IPS DF 19.7 (cell line): ENCODE measurements at regions not wholly inside any gene's neighbourhood (a gene's known extent, or its start where the extent isn't known, plus 50 kb on each side); places are given as distances from the start of the nearest gene placed in this dataset.
"Not testable (repeated sequence)": the region's sequence is repeated elsewhere in the genome, so short reads cannot be mapped to it uniquely, and the experiment has no call there.

ENCODE experiments used
- DNase-seq: peaks from one replicate; pipeline ENCODE4 v3.0.0-alpha.2; 2013; ENCODE audit warnings: low read depth, low spot score

DNA sequence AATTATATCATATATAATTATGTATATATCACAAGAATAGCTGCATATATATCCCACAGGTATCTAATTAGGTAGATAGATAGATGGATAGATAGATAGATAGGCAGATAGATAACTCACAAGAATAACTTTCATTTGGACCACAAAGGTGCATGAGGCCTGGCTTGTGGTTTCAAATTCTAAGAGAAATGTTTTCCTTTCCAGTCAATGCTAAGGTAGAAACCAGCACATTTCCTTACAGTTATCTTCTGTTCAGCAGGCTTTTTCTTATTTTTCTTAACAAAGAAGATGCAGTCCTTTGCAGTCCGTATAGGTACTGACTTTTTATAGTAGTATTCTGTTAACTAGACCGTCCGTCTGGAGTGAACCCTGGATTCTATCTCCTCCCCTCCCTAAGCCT, 152.9 kb upstream of the ANKFN1 start:
- DNase-seq, result no peak

DNA sequence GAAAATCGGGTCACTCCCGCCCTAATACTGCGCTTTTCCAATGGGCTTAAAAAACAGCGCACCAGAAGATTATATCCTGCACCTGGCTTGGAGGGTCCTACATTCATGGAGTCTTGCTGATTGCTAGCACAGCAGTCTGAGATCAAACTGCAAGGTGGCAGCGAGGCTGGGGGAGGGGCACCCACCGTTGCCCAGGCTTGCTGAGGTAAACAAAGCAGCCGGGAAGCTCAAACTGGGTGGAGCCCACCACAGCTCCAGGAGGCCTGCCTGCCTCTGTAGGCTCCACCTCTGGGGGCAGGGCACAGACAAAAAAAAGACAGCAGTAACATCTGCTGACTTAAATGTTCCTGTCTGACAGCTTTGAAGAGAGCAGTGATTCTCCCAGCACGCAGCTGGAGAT, 150.6 kb upstream of the ANKFN1 start:
- not testable (repeated sequence) for DNase-seq

DNA sequence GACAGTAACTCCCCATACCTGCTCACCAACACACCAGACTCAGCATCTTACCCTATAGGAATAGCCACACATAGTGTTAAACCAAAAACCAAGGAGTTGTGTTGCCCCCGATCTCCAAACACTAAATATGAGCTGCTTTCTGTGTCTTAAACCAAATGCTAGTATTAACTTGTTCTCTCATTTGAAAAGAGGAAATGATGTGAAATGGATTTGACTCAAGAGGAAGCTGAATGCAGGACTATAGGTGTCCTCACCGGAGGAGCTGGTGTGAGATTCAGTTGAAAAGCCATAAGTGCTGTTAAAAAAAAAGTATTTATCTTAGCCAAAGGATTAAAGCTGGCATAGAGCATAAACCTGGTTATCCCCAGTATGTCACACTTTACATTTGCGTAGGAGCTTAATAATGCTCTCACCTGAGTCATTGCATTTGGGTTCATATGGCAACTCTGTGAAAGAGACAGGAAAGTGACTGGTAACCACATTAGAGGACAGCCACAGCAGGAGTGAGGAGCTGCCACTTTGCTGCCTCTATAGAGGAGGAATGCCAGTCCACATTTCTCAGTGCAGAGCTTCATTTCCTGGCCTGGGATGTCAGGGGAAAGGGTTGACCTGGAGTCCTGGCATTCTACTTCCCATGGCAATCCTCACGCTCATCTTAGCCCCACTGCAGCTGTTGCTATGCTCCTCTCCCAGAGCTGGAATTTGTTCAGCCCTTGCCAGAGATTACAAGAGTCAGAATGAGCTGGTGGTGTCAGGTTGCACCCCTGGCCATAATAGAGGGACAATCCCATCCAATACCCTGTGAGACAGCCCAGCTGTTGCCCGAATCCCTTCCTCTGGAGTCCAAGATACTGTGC, 143.3 kb upstream of the ANKFN1 start:
- no peak for DNase-seq

DNA sequence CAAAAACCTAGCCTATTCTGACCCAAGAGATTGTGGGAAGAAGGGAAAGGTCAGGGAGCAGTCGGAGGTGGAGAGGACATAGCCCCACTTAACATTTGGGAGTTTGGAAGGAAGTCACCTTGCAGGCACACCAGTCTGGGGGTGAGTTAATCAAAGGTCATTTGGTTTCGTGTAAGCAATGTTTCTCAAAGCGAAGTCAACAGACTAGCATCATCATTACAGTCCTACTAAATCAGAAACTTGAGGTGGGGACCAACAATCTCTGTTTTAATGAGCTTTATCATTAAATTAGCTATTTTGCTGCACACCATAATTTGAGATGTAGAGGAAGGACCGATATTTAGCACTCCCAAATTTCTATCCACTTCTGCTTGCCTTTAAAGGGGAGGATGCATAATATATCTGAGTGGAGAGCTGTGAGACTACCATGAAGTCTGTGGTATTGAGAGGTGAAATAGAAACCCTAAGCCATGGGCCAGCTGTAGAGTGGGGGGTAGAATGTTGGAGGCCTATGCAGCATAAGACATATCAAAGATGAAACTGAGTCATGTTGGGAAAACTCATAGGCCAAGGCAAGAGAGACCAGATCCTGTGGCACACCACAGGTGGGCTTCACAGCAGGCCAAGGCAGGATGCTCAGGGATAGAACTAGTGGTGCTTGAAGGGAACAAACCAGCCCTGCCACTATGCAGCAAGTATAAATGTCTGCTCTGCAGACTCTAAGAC, 141.7 kb upstream of the ANKFN1 start:
- DNase-seq, result no peak

DNA sequence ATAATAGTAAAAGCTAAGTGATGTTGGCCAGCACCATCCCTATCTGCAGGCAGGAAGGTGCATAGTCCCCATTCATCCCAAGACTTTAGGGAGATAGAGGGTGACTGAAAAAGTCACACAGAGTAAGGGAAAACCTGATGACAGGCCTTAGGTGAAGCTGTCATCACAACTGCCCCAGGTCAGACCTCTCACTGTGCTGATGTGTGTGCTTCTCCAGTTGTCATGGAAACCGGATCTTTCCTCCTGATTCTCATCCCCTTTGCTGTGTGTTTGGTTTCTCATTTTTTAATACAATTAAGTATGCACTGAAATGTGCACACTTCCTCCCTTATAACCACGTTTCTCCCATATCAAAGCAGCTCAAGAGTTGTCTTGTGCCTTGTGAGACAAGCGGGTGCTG, 135.1 kb upstream of the ANKFN1 start:
- no peak for DNase-seq

DNA sequence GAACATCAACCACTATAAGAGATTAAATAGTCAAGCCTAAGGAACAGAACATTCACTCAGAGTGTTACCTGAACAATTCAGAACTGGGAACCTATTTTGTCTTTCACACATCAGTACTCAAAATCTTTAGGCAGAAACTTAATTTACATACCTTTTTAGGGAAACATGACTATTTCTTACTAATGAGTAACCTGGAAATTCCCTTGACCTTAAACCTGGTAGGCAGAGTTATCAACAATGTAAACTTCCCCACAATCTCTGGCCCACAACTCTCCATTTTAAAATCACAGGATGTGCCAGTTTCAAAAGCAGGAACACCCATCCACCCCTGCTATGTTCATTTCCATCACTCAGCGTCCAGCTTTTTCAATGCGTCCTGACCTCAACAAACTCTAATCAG, 132.9 kb upstream of the ANKFN1 start:
- DNase-seq, result no peak

DNA sequence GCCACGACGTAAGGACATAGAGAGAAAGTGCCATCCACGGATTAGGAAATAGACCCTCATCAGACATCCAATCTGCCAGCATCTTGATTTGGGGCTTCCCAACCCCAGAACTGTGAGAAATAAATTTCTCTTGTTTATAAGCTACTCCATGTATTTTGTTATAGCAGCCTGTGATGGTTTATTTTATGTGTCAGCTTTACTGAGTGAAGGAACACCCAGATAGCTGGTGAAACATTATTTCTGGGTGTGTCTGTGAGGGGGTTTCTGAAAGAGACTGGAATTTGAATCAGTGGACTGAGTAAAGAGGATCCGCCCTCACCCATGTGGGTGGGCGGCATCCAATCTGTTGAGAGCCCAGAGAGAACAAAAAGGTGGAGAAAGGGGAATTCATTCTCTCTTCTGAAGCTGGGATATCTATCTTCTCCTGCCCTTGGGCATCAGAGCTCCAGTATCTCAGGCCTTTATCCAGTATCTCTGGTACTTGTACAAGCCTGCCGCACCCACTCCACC, 131.5 kb upstream of the ANKFN1 start:
- no peak for DNase-seq

DNA sequence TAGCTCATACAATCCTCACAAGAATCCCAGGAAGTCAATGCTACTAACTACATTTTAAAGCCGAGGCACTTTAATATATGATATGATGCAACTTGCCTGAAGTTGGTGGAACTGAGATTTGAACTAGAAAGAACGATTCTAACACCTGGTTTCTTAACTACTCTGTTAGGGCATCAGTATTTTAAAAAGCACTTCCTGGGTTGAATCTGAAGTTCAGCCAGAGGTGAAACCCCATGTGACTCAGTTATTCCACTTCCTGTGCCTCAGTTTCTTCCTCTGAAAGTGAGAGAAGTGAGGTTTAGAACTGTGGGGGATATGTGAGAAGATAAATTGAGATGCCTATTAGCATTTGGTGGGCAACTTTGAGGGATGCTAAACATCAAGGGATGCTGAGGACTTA, 129.4 kb upstream of the ANKFN1 start:
- no peak for DNase-seq

DNA sequence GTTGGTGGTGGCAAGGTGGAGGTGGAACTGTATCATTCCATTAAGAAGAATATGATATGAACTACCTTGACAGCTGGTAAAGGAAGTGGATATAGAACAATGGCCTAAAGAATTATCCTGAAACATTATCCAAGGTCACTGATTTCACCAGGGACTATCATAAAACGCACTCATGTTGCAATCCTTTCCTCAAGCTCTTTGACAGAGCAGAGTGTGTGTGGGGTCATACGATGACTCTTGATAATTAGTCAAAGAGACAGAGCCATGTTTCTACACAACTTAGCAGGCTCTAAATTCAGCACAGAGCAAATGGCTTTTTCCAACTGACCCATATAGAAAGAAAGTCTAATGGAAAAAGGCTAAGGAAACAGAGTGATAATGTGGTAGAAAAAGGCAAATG, 126.4 kb upstream of the ANKFN1 start:
- no peak for DNase-seq

DNA sequence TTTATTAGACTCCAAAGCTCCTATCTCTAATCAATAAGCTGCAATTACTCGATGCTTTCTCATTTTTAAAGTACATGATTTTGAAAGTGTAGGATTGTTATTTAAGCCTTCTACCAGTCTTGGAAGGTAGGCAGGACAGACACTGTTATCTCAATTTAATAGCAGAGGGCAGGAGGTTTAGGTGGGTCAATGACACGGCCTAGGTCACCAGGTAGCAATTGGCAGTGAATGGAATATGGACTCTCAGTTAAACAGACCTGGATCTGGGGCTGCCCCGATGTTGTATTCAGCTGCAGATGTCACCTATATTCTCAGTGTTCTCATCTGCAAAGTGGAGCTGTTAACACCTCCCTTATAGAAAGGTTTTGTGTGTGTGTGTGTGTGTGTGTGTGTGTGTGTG, 124.4 kb upstream of the ANKFN1 start:
- DNase-seq, result no peak

DNA sequence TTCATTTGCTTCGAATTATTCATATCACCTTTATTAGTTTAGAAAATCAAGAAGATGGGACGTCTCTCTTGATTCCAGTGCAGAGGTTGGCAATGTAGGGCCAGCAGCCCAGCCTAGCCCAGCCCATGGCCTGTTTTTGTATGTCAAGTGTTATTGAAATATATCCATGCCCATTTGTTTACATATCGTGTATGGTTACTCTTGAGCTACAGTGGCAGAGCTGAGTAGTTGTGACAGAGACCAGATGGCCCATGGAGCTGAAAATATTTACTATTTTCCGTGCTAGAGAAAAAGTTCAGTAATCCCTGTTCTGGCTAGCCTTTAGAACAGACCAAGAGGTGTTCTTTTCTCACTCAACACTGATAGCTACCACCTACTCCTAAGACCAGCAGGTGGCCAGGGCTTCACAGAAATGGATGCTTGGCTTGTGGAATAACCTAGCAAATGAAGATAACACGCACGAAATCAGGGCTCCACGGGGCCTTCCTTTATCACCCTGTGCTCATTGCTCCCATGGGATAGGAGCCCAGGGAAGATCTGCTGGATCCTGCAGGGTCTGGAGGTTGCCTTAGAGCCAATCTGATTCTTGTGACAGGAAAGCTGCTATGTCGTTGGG, 123.2 kb upstream of the ANKFN1 start:
- no peak for DNase-seq

DNA sequence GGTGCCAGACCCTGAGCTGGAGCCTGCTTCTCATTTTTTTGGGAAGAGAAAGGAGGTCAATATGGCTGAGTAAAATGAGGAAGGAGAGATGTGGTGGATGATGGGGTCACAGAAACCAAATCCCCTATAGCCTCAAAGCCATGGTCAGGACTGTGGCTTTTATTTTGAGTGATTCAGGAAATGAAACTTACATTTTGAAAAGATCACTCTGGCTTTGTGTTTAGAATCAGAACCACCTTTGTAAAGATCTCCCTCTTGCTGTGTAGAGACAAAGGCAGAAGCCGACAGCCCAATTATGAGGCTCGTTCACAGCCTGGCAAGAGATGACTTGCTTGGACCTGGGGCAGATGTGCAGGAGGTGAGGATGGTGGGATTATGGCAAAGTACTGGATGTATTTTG, 121.6 kb upstream of the ANKFN1 start:
- DNase-seq, result no peak

DNA sequence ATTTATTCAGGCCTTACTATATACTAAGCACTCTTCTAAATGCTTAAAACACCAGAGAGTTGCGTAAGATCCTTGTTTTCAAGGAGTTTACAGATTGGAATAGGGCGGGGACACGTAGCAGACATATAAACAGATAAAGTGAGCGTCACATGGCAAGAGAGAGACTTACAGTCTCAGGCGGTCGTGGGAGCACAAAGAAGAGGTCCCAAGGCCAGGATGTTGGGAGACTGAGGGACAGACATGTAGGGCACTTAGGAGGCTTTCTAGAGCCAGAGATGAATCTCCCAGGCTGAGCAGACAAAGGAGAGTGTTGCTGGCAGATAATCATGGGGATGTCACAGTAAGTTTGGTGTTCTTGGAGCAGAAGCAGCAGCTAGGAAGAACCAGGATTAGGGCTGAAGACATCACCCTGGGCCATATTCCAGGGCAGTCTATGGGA, 119.1 kb upstream of the ANKFN1 start:
- no peak for DNase-seq

DNA sequence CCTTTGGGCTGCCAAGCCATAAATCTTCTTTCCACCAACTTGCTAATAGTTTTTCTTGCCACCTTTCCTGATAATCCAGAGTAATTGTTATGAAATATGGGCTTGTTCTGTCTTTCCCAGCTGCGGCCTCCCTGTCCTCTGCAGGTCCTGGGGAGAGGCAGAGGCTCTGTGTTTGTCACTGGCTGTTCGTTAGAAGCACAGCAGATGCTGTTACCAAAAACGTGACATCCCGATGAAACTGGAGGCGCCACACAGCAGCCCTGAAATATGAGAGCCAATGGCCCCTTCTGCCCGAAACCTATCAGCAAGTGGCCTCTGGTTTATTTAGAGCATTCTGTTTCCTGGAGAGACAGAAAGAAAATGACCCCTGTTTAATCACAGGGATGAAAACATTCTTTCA, 115.1 kb upstream of the ANKFN1 start:
- DNase-seq, result no peak

DNA sequence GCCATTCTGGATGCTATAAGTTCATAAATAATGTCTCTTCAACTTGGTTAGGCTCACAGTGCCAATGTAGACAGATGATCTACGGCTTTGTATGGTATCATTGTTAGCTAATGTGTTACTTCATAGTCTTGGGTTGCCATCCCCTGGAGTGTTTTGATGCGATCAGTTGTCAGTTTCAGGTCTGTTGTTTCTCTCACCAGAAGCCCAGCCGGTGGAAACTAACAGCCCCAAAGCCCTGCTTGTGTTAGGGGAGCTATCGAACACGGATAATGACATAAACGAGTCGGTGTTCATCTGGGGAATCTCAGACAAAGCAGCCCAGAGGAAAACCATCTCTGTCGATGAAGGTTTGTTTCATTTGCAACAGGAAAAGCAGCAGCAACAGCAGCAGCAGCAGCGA, 107.4 kb upstream of the ANKFN1 start:
- no peak for DNase-seq

DNA sequence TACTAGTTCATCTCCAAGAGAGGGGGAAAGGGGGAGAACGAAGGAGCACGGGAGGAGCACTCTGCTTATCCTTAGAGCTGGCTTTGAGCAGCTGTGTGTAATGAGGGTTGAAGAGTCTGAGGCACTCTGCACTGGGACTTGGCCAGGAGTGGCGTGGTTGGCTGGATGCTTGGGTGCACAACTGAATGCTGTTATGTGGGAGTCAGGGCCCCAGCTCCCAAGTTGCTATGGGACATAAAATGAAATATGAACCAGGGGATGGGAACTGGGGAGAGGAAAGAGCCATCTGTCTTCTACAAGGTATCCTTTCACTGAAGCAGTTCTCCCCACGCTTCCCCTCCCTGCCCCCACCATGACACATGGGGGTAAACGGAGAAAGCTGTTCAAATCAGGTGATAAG, 105.9 kb upstream of the ANKFN1 start:
- no peak for DNase-seq

DNA sequence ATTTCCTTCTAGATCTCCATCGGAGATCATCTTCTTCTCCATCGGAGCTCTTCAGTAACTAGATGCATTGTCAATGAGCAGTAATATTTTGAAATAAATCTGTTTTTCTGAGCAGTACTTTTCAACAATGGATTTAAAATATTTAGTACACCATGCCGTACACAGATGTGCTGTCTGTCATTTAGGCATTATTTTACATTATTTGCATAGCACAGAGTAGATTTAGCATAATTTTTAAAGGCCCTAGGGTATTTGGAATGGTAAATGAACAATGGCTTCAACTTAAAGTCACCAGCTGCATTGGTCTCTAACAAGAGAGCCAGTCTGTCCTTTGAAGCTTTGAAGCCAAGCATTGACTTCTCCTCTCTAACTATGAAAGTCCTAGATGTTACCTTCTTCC, 95.4 kb upstream of the ANKFN1 start:
- no peak for DNase-seq

DNA sequence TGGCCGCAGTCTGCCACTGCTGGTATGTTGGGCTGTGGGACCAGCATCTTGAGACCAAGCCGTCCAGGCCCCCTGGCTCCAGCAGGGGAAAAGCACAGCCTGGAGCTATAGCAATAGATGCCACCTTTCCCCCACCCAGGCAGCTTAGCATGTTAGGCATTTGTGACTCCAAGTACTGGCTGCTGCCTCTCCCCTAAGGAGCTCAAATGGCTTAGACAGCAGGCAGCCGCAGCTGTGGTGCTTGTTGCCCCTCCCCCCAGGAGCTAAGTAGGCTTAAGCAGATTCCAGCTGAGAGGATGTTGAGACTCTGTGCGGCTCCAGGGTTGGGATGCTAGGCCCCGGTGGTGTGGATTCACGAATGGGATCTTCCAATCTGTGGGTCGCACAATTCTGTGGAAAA, 88.8 kb upstream of the ANKFN1 start:
- peak; percentile 7 for DNase-seq

DNA sequence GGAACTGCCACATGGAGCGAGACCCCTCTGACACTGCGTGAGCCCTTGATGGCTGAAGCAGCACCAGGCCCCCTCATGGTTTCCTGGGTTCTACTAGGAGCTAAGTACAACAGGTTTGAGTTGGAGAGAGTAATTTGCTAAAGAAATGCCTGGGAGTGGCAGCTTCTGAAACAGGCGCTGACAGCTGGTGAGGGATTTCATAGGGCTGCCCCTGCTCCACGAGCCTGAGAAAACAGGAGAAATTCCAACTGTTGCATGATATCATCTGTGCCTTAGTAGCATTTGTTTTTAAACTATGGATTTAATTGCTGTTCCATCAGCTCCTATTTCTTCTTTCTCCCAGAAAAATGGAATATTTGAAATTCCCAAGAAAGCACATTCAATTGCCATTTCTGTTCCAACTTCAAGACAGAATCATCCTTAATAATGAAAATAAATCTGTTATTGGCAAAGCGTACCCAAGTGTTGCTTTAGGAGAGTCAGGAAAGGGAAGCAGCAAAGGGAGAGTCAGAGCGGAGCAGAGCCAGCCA, 78.8 kb upstream of the ANKFN1 start:
- no peak for DNase-seq

DNA sequence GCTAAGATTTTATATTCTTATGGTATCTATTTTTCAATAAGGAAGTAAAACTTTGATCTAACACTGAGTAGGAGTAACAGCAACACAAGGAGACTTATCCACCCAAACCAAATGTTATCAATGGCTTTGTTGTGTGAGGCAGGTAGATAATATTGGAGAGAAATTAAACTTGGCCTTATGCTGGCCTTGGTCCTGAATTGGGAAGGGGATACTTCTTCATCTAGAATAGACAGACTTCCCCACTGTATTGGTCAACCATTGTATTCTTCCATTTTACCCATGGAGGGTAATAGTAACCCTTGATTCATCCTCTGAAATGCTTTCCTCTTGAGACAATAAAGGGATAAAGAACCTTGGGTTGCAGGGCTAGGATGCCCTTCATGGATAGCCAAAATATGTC, 76.3 kb upstream of the ANKFN1 start:
- no peak for DNase-seq

DNA sequence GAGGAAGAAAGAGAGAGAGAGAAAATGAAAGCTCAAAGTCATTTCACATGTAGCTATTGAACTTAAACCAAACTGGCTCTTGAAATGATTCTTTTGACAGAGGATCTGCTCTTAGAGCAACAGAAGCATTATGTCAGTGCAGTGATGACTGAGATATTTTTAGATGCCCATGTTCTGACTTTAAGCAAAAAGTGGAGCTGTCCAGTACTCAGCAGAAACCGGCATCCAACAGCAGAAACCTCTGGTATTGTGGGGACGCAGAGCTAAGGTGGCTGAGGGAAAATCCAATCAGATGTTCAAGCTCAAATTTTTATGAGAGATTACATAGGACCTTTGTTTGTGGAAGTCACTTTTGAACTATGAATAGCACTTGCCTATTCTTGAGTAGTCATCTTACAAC, 69.8 kb upstream of the ANKFN1 start:
- DNase-seq, result no peak

DNA sequence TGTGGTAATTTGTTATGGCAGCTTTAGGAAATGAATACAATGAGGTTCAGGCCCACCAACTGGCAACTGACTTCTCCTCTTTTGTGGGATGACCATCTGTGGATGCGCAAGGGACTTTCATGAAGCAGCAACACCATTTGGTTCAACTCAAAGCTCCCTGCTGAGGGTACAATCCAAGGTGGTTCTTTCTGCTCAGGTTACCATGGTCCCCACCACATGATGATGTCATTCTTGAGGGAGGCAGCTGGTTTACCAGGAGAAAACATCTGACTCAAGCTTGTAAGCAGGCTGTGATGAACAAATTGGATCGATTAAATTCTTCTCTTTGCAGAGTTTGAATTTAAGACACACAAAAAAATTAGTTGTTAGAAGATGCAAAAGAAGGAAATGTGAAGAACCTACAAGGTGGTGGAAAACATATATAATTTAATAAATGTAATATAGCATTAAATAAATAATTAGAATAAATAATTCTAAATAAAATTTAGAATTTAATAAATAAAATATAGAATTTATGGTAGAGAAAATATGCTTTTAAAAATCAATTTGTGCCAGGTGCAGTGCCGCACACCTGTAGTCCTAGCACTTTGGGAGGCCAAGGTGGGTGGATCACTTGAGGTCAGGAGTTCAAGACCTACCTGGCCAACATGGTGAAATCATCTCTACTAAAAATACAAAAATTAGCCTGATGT, 67.6 kb upstream of the ANKFN1 start:
- DNase-seq, result no peak
